ENCODE measurements at regions not wholly inside any gene's neighbourhood (a gene's known extent, or its start where the extent isn't known, plus 50 kb on each side); places are given as distances from the start of the nearest gene placed in this dataset.
A peak's percentile ranks its signal among the peaks of the same experiment; 100 is the strongest.

- H2AFZ ChIP-seq (ENCODE audit: low read length) = no peak overlapping the region
- H3K4me1 ChIP-seq (ENCODE audit: insufficient read depth, low read length, severe bottlenecking) = peaks cover 32% of the 10 kb centered on the region
- peaks cover 66% of the 10 kb centered on the region for H3K79me2 ChIP-seq (ENCODE audit: insufficient read depth, low read length)
- H3K9ac ChIP-seq (ENCODE audit: low read length) = no peak overlapping the region
- no peak for TF ChIP-seq EZH2 (IDR thresholded peaks at IDR 0.05; ENCODE audit: borderline replicate concordance, low read length)
- no peak for TF ChIP-seq CTCF (IDR thresholded peaks at IDR 0.05; ENCODE audit: low read length)
- H3K36me3 ChIP-seq (ENCODE audit: insufficient read depth, low read length) = peaks cover 92% of the 10 kb centered on the region
- H3K27me3 ChIP-seq (ENCODE audit: insufficient read depth, low read length) = no peaks in the 10 kb centered on the region
- no peak overlapping the region for H3K27ac ChIP-seq (ENCODE audit: low read depth, low read length, poor library complexity, severe bottlenecking)
- H3K4me2 ChIP-seq (ENCODE audit: low read length) = no peak overlapping the region
- no peak overlapping the region for H3K4me3 ChIP-seq (ENCODE audit: low read depth, low read length, poor library complexity, severe bottlenecking)
- no peaks in the 10 kb centered on the region for H3K9me3 ChIP-seq (ENCODE audit: low read length)
- H4K20me1 ChIP-seq (ENCODE audit: insufficient read depth, low read length) = no peaks in the 10 kb centered on the region; the same call in 1 of the 2 replicates
- no peaks in the 10 kb centered on the region for H3K9me2 ChIP-seq (ENCODE audit: low read depth, low read length)
- H3F3A ChIP-seq (ENCODE audit: insufficient read depth, low read length) = no peaks in the 10 kb centered on the region
These were observed 56.5 kb downstream of the PLEKHG1 start for GRCh38 chr6:150656156-150656555.

- TF ChIP-seq EZH2 (IDR thresholded peaks at IDR 0.05; ENCODE audit: borderline replicate concordance, low read length) (no peak), CTCF (IDR thresholded peaks at IDR 0.05; ENCODE audit: low read length) (no peak)
- no peaks in the 10 kb centered on the region for H3F3A ChIP-seq (ENCODE audit: insufficient read depth, low read length)
These were observed 58.7 kb downstream of the PLEKHG1 start for GRCh38 chr6:150658421-150658820.

DNA sequence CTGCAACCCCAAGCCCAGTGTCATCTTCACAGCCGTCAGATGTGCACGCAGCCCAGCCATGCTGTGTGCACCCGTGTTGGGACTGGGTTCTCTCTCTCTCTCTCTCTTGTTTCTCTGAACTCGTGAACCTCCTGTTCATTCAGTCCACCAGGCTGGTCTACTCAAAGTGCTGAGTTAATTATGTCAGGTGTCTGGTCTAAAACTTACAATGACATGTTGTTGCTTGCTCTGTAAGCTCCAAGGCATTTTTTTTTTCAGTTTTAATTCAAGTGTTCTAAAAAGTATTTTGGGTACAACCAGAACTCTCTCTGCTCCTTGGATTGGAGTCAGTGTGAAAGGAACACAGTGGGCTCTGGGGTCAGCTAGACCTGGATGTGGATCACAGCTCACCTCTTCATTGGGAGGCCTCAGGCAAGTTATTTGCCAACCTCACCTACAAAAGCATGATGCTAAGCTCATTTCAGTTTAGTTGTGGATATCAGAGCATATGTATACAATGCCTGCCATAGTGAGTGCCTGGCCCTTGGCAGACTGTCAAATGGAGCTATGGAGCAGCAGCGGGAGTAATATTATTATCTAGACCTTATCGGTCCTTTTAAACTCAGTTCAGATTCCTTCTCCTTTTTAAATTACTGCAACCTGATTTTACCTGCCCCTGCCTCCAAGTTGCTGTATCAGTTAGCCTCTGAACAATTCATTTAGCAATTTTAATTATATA lies 59.5 kb downstream of the PLEKHG1 start:
- peaks cover 32% of the 10 kb centered on the region for H3K4me1 ChIP-seq (ENCODE audit: insufficient read depth, low read length, severe bottlenecking)
- no peaks in the 10 kb centered on the region for H3K9me2 ChIP-seq (ENCODE audit: low read depth, low read length)
- H3K4me3 ChIP-seq (ENCODE audit: low read depth, low read length, poor library complexity, severe bottlenecking) = no peak overlapping the region
- H3K36me3 ChIP-seq (ENCODE audit: insufficient read depth, low read length) = peaks cover 92% of the 10 kb centered on the region
- H3K4me2 ChIP-seq (ENCODE audit: low read length) = no peak overlapping the region
- peaks cover 74% of the 10 kb centered on the region for H3K79me2 ChIP-seq (ENCODE audit: insufficient read depth, low read length)
- no peaks in the 10 kb centered on the region; the same call in 1 of the 2 replicates for H4K20me1 ChIP-seq (ENCODE audit: insufficient read depth, low read length)
- H3K9ac ChIP-seq (ENCODE audit: low read length) = no peak overlapping the region; the same call in 1 of the 2 replicates
- H3K27me3 ChIP-seq (ENCODE audit: insufficient read depth, low read length) = no peaks in the 10 kb centered on the region
- H3K27ac ChIP-seq (ENCODE audit: low read depth, low read length, poor library complexity, severe bottlenecking) = peak overlapping the region; percentile 28
- no peak overlapping the region for H2AFZ ChIP-seq (ENCODE audit: low read length)
- no peaks in the 10 kb centered on the region for H3F3A ChIP-seq (ENCODE audit: insufficient read depth, low read length)
- H3K9me3 ChIP-seq (ENCODE audit: low read length) = no peaks in the 10 kb centered on the region
- no peak for TF ChIP-seq CTCF (IDR thresholded peaks at IDR 0.05; ENCODE audit: low read length)
- no peak for TF ChIP-seq EZH2 (IDR thresholded peaks at IDR 0.05; ENCODE audit: borderline replicate concordance, low read length)

More at GRCh38 chr6:150658421-150658820, 58.7 kb downstream of the PLEKHG1 start:
- Histone ChIP-seq H3K79me2 (ENCODE audit: insufficient read depth, low read length) (peaks cover 74% of the 10 kb centered on the region), H2AFZ (ENCODE audit: low read length) (no peak overlapping the region), H3K4me1 (ENCODE audit: insufficient read depth, low read length, severe bottlenecking) (peaks cover 32% of the 10 kb centered on the region), H3K27ac (ENCODE audit: low read depth, low read length, poor library complexity, severe bottlenecking) (peak overlapping the region; percentile 28), H3K36me3 (ENCODE audit: insufficient read depth, low read length) (peaks cover 93% of the 10 kb centered on the region), H3K9me3 (ENCODE audit: low read length) (no peaks in the 10 kb centered on the region), H3K27me3 (ENCODE audit: insufficient read depth, low read length) (no peaks in the 10 kb centered on the region), H3K9me2 (ENCODE audit: low read depth, low read length) (no peaks in the 10 kb centered on the region), H3K4me2 (ENCODE audit: low read length) (no peak overlapping the region), H3K9ac (ENCODE audit: low read length) (no peak overlapping the region; the same call in 1 of the 2 replicates), H3K4me3 (ENCODE audit: low read depth, low read length, poor library complexity, severe bottlenecking) (no peak overlapping the region), H4K20me1 (ENCODE audit: insufficient read depth, low read length) (no peaks in the 10 kb centered on the region; the same call in 1 of the 2 replicates)
